HS-27A (cell line): ENCODE measurements at regions not wholly inside any gene's neighbourhood (a gene's known extent, or its start where the extent isn't known, plus 50 kb on each side); places are given as distances from the start of the nearest gene placed in this dataset.
"Not testable (repeated sequence)": the region's sequence is repeated elsewhere in the genome, so short reads cannot be mapped to it uniquely, and the experiment has no call there.

ENCODE experiments used
- DNase-seq: peaks from one replicate; pipeline ENCODE4 v3.0.0-alpha.2; 2012; ENCODE audit warnings: low read depth, missing footprints

GRCh38 chr3:117005274-117005673, 295.7 kb downstream of the TUSC7 start:
- no peak for DNase-seq

- no peak for DNase-seq
Observed at GRCh38 chr3:117005911-117006522, 296.4 kb downstream of the TUSC7 start.

- DNase-seq, result no peak
Observed at GRCh38 chr3:117010318-117010717, 300.7 kb downstream of the TUSC7 start.

- no peak for DNase-seq
Observed at GRCh38 chr3:117011687-117012250, 302.2 kb downstream of the TUSC7 start.

- DNase-seq, result no peak
Observed at GRCh38 chr3:117016378-117016777, 306.8 kb downstream of the TUSC7 start.

GRCh38 chr3:117017135-117017894, 307.7 kb downstream of the TUSC7 start:
- DNase-seq, result no peak

GRCh38 chr3:117018655-117019054, 309.1 kb downstream of the TUSC7 start:
- no peak for DNase-seq

GRCh38 chr3:117019082-117019713, 309.6 kb downstream of the TUSC7 start:
- peak; percentile 33 for DNase-seq

GRCh38 chr3:117026401-117026800, 316.8 kb downstream of the TUSC7 start:
- DNase-seq, result no peak

GRCh38 chr3:117035745-117036144, 326.2 kb downstream of the TUSC7 start:
- no peak for DNase-seq

GRCh38 chr3:117036259-117036799, 326.8 kb downstream of the TUSC7 start:
- DNase-seq, result peak; percentile 78

GRCh38 chr3:117045143-117045542, 335.6 kb downstream of the TUSC7 start:
- DNase-seq, result no peak

GRCh38 chr3:117047951-117048705, 338.5 kb downstream of the TUSC7 start:
- DNase-seq, result no peak

GRCh38 chr3:117052395-117052794, 342.8 kb downstream of the TUSC7 start:
- no peak for DNase-seq

GRCh38 chr3:117054556-117054955, 345.0 kb downstream of the TUSC7 start:
- no peak for DNase-seq

GRCh38 chr3:117056946-117057345, 347.4 kb downstream of the TUSC7 start:
- DNase-seq, result not testable (repeated sequence)

GRCh38 chr3:117059067-117059955, 349.7 kb downstream of the TUSC7 start:
- no peak for DNase-seq

GRCh38 chr3:117059956-117060270, 350.3 kb downstream of the TUSC7 start:
- no peak for DNase-seq

- DNase-seq, result no peak
Observed at GRCh38 chr3:117063930-117064329, 354.4 kb downstream of the TUSC7 start.

GRCh38 chr3:117068301-117068700, 358.7 kb downstream of the TUSC7 start:
- DNase-seq, result no peak

- DNase-seq, result no peak
Observed at GRCh38 chr3:117074826-117075225, 365.2 kb downstream of the TUSC7 start.
